HepG2 (cell line): ENCODE measurements at regions not wholly inside any gene's neighbourhood (a gene's known extent, or its start where the extent isn't known, plus 50 kb on each side); places are given as distances from the start of the nearest gene placed in this dataset.

ENCODE experiments used
- ATAC-seq: fragments of 200-7000 bp; cut with Tn5 transposase; 3 replicates; pipeline ENCODE4 v1.9.1; 2020; ENCODE audit warnings: mild to moderate bottlenecking, moderate library complexity
- BruUV-seq: library from RNA; stranded (reverse); fragments of 400-500 nt; replicated peaks from 2 replicates; lab custom pipeline; 2021; lab: Mats Ljungman, UMichigan
- CTCF ChIA-PET: fragments of 300-600 bp; formaldehyde crosslinking; extraction: SDS; loops from one replicate; lab custom pipeline; 2021; ENCODE audit warnings: low total read pairs, inconsistent platforms, low intra/inter-chr PET ratio; lab: Yijun Ruan, JAX
- POLR2A ChIA-PET: fragments of 350-600 bp; sonication (Branson Sonifier 250); formaldehyde crosslinking; loops from one replicate; lab custom pipeline; 2020; ENCODE audit warnings: antibody characterized with exemption, inconsistent platforms; lab: Yijun Ruan, JAX
- DNase-seq: peaks from one replicate; pipeline ENCODE4 v3.0.0-alpha.2; 2015; ENCODE audit warnings: low spot score
- FAIRE-seq: peaks from 3 replicates; lab custom pipeline; 2011; peaks lifted over from hg19 to GRCh38; lab: Jason Lieb, UNC
- H2AFZ ChIP-seq: one replicate; pipeline ENCODE4 v1.6.1; 2011; ENCODE audit warnings: low read length, inconsistent platforms
- H3K27ac ChIP-seq: fragments of 300-600 bp; 3 replicates; pipeline ENCODE4 v1.8.0; 2011; ENCODE audit warnings: mixed run types, mild to moderate bottlenecking, mixed read lengths, low read length, inconsistent platforms; ENCODE audit not compliant: insufficient read depth; ENCODE audit errors: extremely low read length
- H3K27me3 ChIP-seq, 2 experiments: fragments of 200-600 bp in 1 of 2; 2 replicates in 1 of 2; 3 replicates in 1 of 2; pipeline versions ENCODE4 v1.6.0 to v1.8.0; 2011; ENCODE audit warnings: low read length in 2 of 2, mild to moderate bottlenecking in 2 of 2, moderate library complexity in 2 of 2, inconsistent platforms in 1 of 2; ENCODE audit not compliant: insufficient read depth in 2 of 2, control insufficient read depth in 1 of 2
- H3K36me3 ChIP-seq, 2 experiments: fragments of 200-600 bp in 1 of 2; replicated peaks in 1 of 2; 2 replicates in 1 of 2; 3 replicates in 1 of 2; pipeline versions ENCODE4 v1.5.1 to v1.8.0; 2011; ENCODE audit warnings: low read length in 2 of 2, inconsistent platforms in 1 of 2; ENCODE audit not compliant: insufficient read depth in 2 of 2, control insufficient read depth in 1 of 2
- H3K4me1 ChIP-seq: 2 replicates; pipeline ENCODE4 v1.5.1; 2012; ENCODE audit warnings: low read length, inconsistent platforms; ENCODE audit not compliant: insufficient read depth
- H3K4me2 ChIP-seq: 2 replicates; pipeline ENCODE4 v1.6.0; 2011; ENCODE audit warnings: low read depth, low read length, inconsistent platforms
- H3K4me3 ChIP-seq, 3 experiments: fragments of 200-600 bp in 1 of 3; sonication (generic), shearing (Covaris generic) in 1 of 3; replicated peaks in 1 of 3; 2 replicates each; pipeline ENCODE4 v1.5.1; 2011 to 2016; ENCODE audit warnings: low read length in 3 of 3, inconsistent platforms in 2 of 3, low read depth in 2 of 3, mild to moderate bottlenecking in 2 of 3, control low read depth in 1 of 3, mixed read lengths in 1 of 3; ENCODE audit not compliant: insufficient read depth in 1 of 3
- H3K79me2 ChIP-seq: one replicate; pipeline ENCODE4 v1.6.1; 2011; ENCODE audit warnings: low read length, inconsistent platforms; ENCODE audit not compliant: insufficient read depth
- H3K9ac ChIP-seq: 2 replicates; pipeline ENCODE4 v1.6.0; 2011; ENCODE audit warnings: mild to moderate bottlenecking, low read depth, low read length, inconsistent platforms; ENCODE audit not compliant: insufficient read depth
- H3K9me3 ChIP-seq: 2 replicates; pipeline ENCODE4 v1.5.1; 2012; ENCODE audit warnings: mild to moderate bottlenecking, low read length
- H4K20me1 ChIP-seq: 2 replicates; pipeline ENCODE4 v1.6.0; 2011; ENCODE audit warnings: inconsistent platforms, mild to moderate bottlenecking, low read length, moderate library complexity; ENCODE audit not compliant: insufficient read depth
- EHMT2 ChIP-seq: fragments of 200-600 bp; sonication (generic); IDR thresholded peaks from 2 replicates; pipeline ENCODE4 v1.7.0; 2017; ENCODE audit warnings: antibody characterized with exemption, low read depth, low read length, borderline replicate concordance
- JUNB ChIP-seq: sonication (generic); formaldehyde crosslinking; IDR thresholded peaks from 2 replicates; pipeline ENCODE4 v1.8.0; 2022; ENCODE audit warnings: missing genetic modification reagents, mild to moderate bottlenecking, borderline replicate concordance
- SRY ChIP-seq: sonication (generic); formaldehyde crosslinking; IDR thresholded peaks from 2 replicates; pipeline ENCODE4 v1.8.0; 2022; ENCODE audit warnings: mild to moderate bottlenecking, missing genetic modification reagents
- ZKSCAN5 ChIP-seq: sonication (generic); formaldehyde crosslinking; IDR thresholded peaks from 2 replicates; pipeline ENCODE4 v1.5.1; 2020; ENCODE audit warnings: mild to moderate bottlenecking, missing genetic modification reagents
- ZNF317 ChIP-seq: sonication (generic); formaldehyde crosslinking; IDR thresholded peaks from 2 replicates; pipeline ENCODE4 v1.5.0; 2020; ENCODE audit warnings: mild to moderate bottlenecking, missing genetic modification reagents
- ZNF577 ChIP-seq: sonication (generic); formaldehyde crosslinking; IDR thresholded peaks from 2 replicates; pipeline ENCODE4 v1.4.0; 2020; ENCODE audit warnings: mild to moderate bottlenecking, low read depth, missing genetic modification reagents, borderline replicate concordance
- ZNF660 ChIP-seq: sonication (generic); formaldehyde crosslinking; IDR thresholded peaks from 2 replicates; pipeline ENCODE4 v1.5.1; 2020; ENCODE audit warnings: mild to moderate bottlenecking, low read depth, missing genetic modification reagents, borderline replicate concordance
- WGBS: methylation state at CpG from one replicate; pipeline ENCODE4 v1.1.6; 2017; ENCODE audit warnings: low lambda C conversion rate; 5-methylcytosine and 5-hydroxymethylcytosine counted together
- in situ Hi-C: cut with HindIII; loops from 2 replicates; pipeline ENCODE4 v1.10.0; 2017; ENCODE audit warnings: low pct_unique_long_range_greater_than_20kb; ENCODE audit not compliant: extremely low pct_ligation_motif_present
- intact Hi-C: fragments of 100-400 bp; cut with micrococcal nuclease; formaldehyde crosslinking; loops from one replicate; pipeline ENCODE4 v1.10.0; 2022; ENCODE audit not compliant: unreplicated experiment
- TF ChIP-seq, protein P1 (sequence below): sonication (generic); formaldehyde crosslinking; IDR thresholded peaks from 2 replicates; pipeline ENCODE4 v1.4.0; 2020; ENCODE audit warnings: missing genetic modification reagents
- TF ChIP-seq, protein P2 (sequence below): sonication (generic); formaldehyde crosslinking; IDR thresholded peaks from 2 replicates; pipeline ENCODE4 v1.8.1; 2023; ENCODE audit warnings: missing genetic modification reagents, inconsistent platforms, borderline replicate concordance
- TF ChIP-seq, protein P3 (sequence below): sonication (generic); formaldehyde crosslinking; IDR thresholded peaks from 2 replicates; pipeline ENCODE4 v1.8.0; 2022; ENCODE audit warnings: mild to moderate bottlenecking, missing genetic modification reagents

DNA sequence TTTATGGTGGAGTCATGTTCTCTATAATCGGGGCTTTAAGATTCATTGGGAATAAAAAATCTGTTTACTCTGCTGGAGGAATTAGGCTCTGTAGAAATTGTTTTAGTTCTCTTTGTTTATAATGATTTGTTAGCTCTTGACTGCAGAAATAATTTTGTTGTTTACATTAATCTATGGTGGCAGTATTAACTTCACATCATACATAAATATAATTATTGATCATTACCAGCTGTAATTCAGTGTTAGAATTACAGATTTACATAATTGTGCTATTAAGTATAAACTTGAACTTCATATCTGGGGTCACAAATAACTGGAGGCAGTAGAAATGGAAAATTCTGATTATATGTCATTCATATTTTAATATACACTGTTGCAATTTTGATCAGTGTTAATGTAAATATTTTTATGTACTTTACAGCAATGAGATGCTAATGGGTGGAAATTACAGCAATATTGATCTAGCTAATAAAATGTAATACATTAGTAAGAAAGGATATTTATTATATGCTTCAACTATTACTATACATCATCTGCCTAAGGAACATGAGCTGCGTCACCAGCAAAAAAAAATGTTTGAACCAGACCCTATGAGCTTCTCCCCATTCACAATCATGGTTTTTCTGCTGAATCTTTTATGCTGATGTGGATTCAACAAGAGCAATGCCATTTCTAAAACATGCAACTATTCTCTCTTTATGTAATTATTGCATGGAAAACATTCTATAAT is 846.6 kb downstream of the NR2F1-AS1 start:
- H3K9ac ChIP-seq = no peak overlapping the region
- no peaks in the 10 kb centered on the region for H3K9me3 ChIP-seq
- H3K4me1 ChIP-seq = no peaks in the 10 kb centered on the region
- H3K27ac ChIP-seq = no peak overlapping the region
- no peak overlapping the region for H3K4me2 ChIP-seq
- no TSS peak for BruUV-seq
- H3K27me3 ChIP-seq = no peaks in the 10 kb centered on the region
- no peaks in the 10 kb centered on the region for H3K79me2 ChIP-seq
- FAIRE-seq (no peak), ATAC-seq (no peak), DNase-seq (no peak)
- no peaks in the 10 kb centered on the region for H4K20me1 ChIP-seq
- intact Hi-C loops = no loop called here
- H3K36me3 ChIP-seq = no peaks in the 10 kb centered on the region
- H2AFZ ChIP-seq = no peak overlapping the region
- H3K4me3 ChIP-seq = no peak overlapping the region
- in situ Hi-C loops = no loop called here
- ChIA-PET POLR2A (no interaction called here), CTCF (no interaction called here)
- WGBS = 2% methylated on average over 2 of the region's 2 CpGs
- TF ChIP-seq, protein P1, sequence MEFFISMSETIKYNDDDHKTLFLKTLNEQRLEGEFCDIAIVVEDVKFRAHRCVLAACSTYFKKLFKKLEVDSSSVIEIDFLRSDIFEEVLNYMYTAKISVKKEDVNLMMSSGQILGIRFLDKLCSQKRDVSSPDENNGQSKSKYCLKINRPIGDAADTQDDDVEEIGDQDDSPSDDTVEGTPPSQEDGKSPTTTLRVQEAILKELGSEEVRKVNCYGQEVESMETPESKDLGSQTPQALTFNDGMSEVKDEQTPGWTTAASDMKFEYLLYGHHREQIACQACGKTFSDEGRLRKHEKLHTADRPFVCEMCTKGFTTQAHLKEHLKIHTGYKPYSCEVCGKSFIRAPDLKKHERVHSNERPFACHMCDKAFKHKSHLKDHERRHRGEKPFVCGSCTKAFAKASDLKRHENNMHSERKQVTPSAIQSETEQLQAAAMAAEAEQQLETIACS (CRISPR knock-in tag) = no peak
- TF ChIP-seq ZNF577 (CRISPR knock-in tag) (no peak), ZNF317 (CRISPR knock-in tag) (no peak), ZNF660 (CRISPR knock-in tag) (no peak), JUNB (CRISPR knock-in tag) (no peak), EHMT2 (no peak), SRY (CRISPR knock-in tag) (no peak), ZKSCAN5 (CRISPR knock-in tag) (no peak)
- TF ChIP-seq, protein P2, sequence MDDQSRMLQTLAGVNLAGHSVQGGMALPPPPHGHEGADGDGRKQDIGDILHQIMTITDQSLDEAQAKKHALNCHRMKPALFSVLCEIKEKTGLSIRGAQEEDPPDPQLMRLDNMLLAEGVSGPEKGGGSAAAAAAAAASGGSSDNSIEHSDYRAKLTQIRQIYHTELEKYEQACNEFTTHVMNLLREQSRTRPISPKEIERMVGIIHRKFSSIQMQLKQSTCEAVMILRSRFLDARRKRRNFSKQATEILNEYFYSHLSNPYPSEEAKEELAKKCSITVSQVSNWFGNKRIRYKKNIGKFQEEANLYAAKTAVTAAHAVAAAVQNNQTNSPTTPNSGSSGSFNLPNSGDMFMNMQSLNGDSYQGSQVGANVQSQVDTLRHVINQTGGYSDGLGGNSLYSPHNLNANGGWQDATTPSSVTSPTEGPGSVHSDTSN (CRISPR knock-in tag) = no peak
- TF ChIP-seq, protein P3, sequence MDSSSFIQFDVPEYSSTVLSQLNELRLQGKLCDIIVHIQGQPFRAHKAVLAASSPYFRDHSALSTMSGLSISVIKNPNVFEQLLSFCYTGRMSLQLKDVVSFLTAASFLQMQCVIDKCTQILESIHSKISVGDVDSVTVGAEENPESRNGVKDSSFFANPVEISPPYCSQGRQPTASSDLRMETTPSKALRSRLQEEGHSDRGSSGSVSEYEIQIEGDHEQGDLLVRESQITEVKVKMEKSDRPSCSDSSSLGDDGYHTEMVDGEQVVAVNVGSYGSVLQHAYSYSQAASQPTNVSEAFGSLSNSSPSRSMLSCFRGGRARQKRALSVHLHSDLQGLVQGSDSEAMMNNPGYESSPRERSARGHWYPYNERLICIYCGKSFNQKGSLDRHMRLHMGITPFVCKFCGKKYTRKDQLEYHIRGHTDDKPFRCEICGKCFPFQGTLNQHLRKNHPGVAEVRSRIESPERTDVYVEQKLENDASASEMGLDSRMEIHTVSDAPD (CRISPR knock-in tag) = no peak
